Stimulated activated naive CD8-positive, alpha-beta T cell treated with anti-CD3 and anti-CD28 coated beads, Interleukin-15, amount 100 ng/mL, for 72 hours (primary cell): ENCODE measurements at regions not wholly inside any gene's neighbourhood (a gene's known extent, or its start where the extent isn't known, plus 50 kb on each side); places are given as distances from the start of the nearest gene placed in this dataset.

Experiments used
- ATAC-seq: fragments of 150-1000 bp; cut with Tn5 transposase; 2 replicates; pipeline ENCODE4 v1.10.0; 2021; ENCODE audit warnings: mild to moderate bottlenecking, moderate library complexity
- DNase-seq, 2 donors: peaks; one replicate each; pipeline ENCODE4 v3.0.0; 2021 to 2022
- H3K27ac Mint-ChIP-seq, 2 donors: one replicate each; pipeline ENCODE4 v1.8.0; 2022; ENCODE audit warnings: mild to moderate bottlenecking in 2 of 2, mixed read lengths in 2 of 2, moderate library complexity in 2 of 2
- H3K27me3 Mint-ChIP-seq: one replicate; pipeline ENCODE4 v1.8.0; 2022; ENCODE audit warnings: mixed read lengths
- H3K4me1 Mint-ChIP-seq: one replicate; pipeline ENCODE4 v1.8.0; 2022; ENCODE audit warnings: mild to moderate bottlenecking, mixed read lengths
- H3K4me3 Mint-ChIP-seq, 2 donors: one replicate each; pipeline ENCODE4 v1.8.0; 2022; ENCODE audit warnings: mild to moderate bottlenecking in 2 of 2, mixed read lengths in 2 of 2, moderate library complexity in 1 of 2
- H3K9me3 Mint-ChIP-seq, 2 donors: one replicate each; pipeline ENCODE4 v1.8.0; 2022; ENCODE audit warnings: mixed read lengths in 2 of 2

DNA sequence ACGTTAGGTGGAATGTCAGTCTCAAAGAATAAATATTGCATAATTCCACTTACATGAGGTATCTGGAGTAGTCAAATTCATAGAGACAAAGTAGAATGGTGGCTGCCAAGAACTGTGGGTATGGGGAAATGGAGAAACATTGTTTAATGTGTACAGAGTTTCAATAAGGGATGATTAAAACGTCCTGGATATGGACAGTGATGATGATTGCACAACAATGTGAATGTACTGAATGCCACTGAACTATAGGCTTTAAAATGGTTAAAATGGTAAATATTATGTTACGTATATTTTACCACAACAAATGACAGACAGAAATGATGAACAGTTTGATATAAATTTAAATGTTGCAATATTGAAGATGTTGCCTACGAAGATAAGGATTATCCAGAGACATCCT lies 602.0 kb upstream of the PKDCC start:
- Mint-ChIP-seq H3K9me3 (peaks cover 0 to 3% of the 10 kb centered on the region in 2 donors), H3K27me3 (no peaks in the 10 kb centered on the region), H3K4me3 (no peak overlapping the region), H3K4me1 (no peaks in the 10 kb centered on the region), H3K27ac (no peak overlapping the region)
- ATAC-seq (no peak), DNase-seq (no peak)

DNA sequence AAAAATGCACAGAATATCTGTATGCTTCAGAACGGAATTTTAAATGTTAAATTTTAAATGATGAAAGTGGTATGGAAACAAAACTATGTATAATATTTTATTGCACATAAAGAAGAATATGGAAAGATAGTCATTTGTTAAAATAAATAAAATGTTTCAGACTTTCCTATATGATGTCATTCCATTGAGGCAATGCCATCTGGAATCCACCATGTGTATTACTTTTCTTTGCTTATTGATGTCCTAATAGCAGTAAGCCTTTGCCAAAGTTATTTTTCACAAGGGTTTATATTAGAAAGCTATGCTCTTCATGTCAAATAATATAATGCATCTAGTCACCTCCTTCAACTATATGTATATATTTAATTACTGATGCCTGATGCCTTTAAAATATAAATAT lies 601.6 kb upstream of the PKDCC start:
- H3K9me3 Mint-ChIP-seq = peaks cover 0 to 3% of the 10 kb centered on the region in 2 donors
- no peaks in the 10 kb centered on the region for H3K27me3 Mint-ChIP-seq
- no peak overlapping the region for H3K27ac Mint-ChIP-seq
- DNase-seq = no peak
- no peak for ATAC-seq
- no peaks in the 10 kb centered on the region for H3K4me1 Mint-ChIP-seq
- H3K4me3 Mint-ChIP-seq = no peak overlapping the region

DNA sequence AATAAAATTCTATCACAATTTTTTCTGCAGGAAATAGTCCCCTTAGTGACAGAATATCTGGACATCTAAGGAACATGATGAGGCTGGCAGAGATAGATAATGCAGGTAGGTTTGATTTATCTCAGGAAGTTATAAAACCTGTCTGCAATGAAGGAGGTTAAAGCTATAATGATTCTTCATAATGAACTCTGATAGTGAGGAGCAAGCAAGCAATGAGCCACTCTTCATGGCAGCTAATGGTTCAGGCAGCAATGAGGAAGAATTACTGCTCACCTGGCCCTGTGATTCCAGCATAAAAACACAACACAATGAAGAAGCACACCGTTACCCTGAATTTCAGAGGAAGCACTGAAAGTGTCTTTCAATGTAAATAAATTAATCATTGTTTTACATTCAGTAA lies 599.6 kb upstream of the PKDCC start:
- no peak overlapping the region for H3K4me3 Mint-ChIP-seq
- ATAC-seq = no peak
- no peaks in the 10 kb centered on the region for H3K4me1 Mint-ChIP-seq
- peaks cover 0 to 2% of the 10 kb centered on the region in 2 donors for H3K9me3 Mint-ChIP-seq
- H3K27me3 Mint-ChIP-seq = no peaks in the 10 kb centered on the region
- DNase-seq = no peak
- no peak overlapping the region for H3K27ac Mint-ChIP-seq

DNA sequence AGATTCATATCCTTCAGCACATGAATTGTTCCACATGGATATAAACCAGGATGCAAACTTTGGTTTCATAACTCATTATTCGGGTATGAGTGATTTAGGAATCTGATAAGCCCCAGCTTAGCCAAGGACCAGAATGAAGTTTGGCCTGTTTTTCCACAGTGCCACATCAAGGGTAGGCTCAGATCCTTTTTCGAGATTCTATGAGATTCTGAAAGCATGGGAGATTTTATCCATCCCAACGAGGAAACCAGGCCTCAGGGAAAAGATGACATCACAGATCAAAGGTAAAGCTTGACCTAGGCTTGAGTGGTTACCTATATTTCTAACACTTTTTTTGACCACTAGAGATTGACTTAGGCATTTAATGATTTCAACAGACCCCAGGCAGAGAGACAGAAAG lies 590.8 kb upstream of the PKDCC start:
- ATAC-seq = no peak
- Mint-ChIP-seq H3K4me1 (no peaks in the 10 kb centered on the region), H3K4me3 (no peak overlapping the region), H3K27me3 (no peaks in the 10 kb centered on the region), H3K9me3 (peaks cover 0 to 4% of the 10 kb centered on the region in 2 donors), H3K27ac (no peak overlapping the region)
- no peak for DNase-seq

DNA sequence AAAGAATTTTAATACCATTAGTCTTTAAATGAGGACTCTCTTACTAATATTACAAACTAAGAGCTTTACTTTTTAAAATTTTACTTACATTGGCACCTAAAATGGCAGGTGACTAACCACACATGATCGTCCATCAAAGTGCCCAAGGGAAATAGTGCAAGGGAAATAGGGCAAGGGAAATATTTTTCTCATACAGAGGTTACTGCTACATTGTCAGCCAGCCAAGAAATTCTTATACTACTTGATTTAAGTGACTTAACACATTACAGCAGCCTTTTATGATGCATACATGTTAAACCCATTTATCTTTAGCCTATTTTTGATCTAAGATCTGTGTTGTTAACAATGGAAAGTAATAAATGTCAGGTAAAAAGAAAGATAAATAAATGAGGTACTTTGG lies 587.2 kb upstream of the PKDCC start:
- ATAC-seq (no peak), DNase-seq (no peak)
- no peak overlapping the region for H3K4me3 Mint-ChIP-seq
- H3K9me3 Mint-ChIP-seq = no peaks in the 10 kb centered on the region
- no peaks in the 10 kb centered on the region for H3K4me1 Mint-ChIP-seq
- no peak overlapping the region for H3K27ac Mint-ChIP-seq
- no peaks in the 10 kb centered on the region for H3K27me3 Mint-ChIP-seq

DNA sequence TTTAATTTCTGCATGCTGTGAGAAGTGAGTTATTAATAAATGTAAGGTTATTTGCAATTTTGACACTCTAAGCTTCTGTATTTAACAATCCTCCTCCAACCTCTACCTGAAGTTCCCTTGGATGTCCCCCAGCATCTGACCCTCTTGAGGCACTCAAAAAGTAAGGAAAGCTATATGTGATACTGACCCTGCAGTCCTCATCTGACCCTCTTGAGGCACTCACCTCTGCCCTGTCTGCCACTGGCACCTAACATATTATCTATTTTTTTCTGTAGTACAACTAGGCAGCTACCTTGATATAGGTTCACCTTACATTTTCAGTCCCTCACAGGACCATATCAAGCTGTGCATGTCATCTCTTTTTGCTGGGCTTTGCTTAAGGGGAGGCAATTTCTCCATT lies 583.4 kb upstream of the PKDCC start:
- Mint-ChIP-seq H3K4me3 (no peak overlapping the region), H3K4me1 (no peaks in the 10 kb centered on the region), H3K27ac (no peak overlapping the region), H3K9me3 (no peaks in the 10 kb centered on the region), H3K27me3 (no peaks in the 10 kb centered on the region)
- DNase-seq (no peak), ATAC-seq (peak; percentile 35)

DNA sequence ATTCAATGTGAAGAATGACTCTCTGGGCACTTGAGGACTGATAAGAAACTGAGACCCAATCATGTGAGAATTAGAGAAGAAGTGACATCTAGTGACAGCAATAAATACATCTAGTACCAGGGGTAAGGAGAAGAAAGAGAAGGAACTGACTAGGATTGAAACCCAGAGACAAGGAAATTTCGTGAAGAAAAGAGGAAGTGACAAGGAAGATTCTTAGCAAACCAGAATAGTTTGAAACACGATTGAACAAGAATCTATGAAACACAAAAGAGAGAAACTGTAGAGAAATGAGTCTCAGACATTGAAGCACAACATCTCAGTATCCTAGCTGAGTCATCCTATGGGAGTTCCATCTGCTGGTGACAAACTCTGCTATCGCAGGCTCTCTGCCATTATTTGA lies 571.9 kb upstream of the PKDCC start:
- no peak overlapping the region for H3K4me3 Mint-ChIP-seq
- no peak for DNase-seq
- ATAC-seq = no peak

DNA sequence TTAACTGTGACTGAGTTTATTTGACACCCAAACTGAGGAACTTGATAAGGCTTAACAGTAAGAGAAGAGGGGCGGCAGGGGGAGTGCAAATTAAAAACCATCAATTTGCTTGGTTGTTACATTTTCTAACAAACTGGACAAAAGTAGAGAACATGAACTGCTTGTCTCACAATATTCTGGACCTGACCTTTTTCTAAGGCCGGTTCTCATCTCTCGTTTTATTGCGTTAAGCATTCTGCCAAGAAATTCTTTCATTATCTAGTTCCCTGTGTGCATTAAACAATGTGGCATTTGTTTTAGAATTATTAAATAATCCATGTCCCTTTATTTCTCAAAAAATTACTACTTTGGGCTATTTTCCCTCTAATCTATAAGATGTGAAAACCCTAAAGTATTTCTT lies 565.2 kb upstream of the PKDCC start:
- DNase-seq (no peak), ATAC-seq (no peak)
- Mint-ChIP-seq H3K4me1 (no peaks in the 10 kb centered on the region), H3K9me3 (no peaks in the 10 kb centered on the region), H3K27me3 (no peaks in the 10 kb centered on the region), H3K4me3 (no peak overlapping the region), H3K27ac (no peak overlapping the region)

More for the DNA sequence above, 571.9 kb upstream of the PKDCC start:
- no peaks in the 10 kb centered on the region for H3K27me3 Mint-ChIP-seq
- H3K9me3 Mint-ChIP-seq = peaks cover 0 to 6% of the 10 kb centered on the region in 2 donors
- H3K4me1 Mint-ChIP-seq = no peaks in the 10 kb centered on the region
- no peak overlapping the region for H3K27ac Mint-ChIP-seq

DNA sequence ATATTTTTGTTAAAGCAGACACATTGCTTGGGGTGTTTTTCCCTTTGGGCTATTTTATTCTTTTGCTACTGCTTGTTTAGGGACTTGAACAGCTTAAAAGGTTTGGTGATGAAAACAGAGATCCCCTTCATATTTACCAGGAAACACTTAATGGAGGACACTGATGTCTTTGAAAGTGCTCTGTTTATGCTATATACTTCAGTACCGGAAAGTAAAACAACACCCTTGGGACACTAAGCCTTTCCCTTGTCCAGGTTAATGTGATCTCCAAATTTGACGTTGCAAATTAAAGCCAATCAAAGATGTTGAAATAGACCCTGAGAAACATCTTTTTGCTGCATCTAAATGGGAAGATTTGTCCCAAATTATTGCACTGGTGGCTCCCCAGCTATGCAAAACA lies 564.6 kb upstream of the PKDCC start:
- ATAC-seq = no peak
- no peaks in the 10 kb centered on the region for H3K27me3 Mint-ChIP-seq
- DNase-seq = no peak
- no peaks in the 10 kb centered on the region for H3K9me3 Mint-ChIP-seq
- no peak overlapping the region for H3K27ac Mint-ChIP-seq
- no peaks in the 10 kb centered on the region for H3K4me1 Mint-ChIP-seq
- H3K4me3 Mint-ChIP-seq = no peak overlapping the region

DNA sequence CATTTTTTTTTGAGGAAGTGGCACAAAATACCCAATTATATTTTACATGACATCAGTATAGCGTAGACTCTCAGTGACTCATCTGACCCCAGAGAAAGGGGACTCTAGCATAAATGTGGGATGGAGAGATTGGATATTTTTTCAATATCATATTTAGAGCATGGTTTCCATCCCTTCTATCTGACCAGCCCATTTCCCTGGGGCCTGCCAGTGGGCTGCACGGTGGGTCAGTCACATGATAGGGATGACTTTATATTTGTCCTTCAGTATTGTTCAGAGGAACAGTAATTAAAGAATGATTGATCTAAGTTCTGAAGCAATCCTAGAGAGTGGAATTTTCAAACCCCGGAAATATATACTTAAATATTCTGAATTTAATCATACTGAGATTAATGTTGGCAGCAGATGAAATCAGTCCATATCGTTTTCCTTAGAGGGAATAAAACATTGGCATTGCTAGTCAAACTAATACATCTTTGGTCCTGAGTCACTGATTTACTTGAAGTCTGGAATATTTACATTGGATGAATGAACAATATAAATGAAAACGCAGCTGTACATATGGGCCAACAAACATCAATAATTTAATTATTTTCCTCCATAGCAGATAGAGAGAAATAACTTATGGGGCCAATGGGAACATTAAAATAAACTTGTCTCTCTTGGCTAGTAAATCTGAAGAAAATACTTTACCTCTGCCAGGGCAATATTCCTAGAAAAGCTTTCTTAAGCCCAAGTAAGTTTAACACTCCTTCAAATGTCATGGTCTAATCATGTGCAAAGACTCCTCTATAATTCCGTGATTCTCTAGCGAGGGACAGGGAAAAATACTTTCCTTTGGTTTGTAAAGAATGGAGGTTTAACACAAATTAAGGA lies 563.6 kb upstream of the PKDCC start:
- Mint-ChIP-seq H3K4me3 (no peak overlapping the region), H3K9me3 (no peaks in the 10 kb centered on the region), H3K4me1 (no peaks in the 10 kb centered on the region), H3K27ac (no peak overlapping the region), H3K27me3 (no peaks in the 10 kb centered on the region)
- no peak for ATAC-seq
- DNase-seq = no peak

DNA sequence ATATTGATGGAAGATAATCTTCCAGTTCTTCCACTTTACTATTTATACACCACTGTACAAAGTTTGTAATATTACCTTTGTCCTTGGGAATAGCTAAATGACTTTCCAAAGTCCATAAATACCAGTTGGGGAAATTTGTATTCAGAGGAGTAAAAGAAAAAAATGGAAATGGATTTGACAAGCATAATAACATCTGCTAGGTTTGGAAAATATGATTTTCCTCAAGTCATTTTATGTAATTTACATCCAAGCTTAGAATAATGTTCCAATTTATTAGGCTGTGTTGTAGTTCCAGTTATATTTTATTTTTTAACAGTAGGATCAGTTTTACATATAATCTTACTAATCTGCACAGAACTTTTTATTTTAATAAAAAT lies 563.0 kb upstream of the PKDCC start:
- H3K27ac Mint-ChIP-seq = no peak overlapping the region
- ATAC-seq (no peak), DNase-seq (no peak)
- no peaks in the 10 kb centered on the region for H3K4me1 Mint-ChIP-seq
- H3K4me3 Mint-ChIP-seq = no peak overlapping the region
- H3K27me3 Mint-ChIP-seq = no peaks in the 10 kb centered on the region
- H3K9me3 Mint-ChIP-seq = no peaks in the 10 kb centered on the region

DNA sequence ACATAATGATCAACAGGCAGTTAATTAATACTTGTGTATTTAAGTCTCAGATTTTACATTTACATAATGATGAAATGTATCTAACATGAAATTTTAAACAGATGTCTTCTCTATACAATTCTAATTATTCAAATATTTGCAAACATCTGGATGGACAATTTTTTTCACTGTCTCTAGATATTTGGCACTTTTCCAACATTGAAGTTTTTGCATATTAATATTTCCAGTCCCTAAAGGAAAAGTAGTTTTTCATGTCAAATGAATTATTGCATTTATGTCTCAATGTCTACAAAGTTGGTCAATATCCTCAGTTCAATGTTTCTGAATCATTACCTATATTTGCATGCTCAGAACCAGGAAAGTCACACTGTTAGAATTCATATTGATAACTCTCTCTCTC lies 560.9 kb upstream of the PKDCC start:
- H3K9me3 Mint-ChIP-seq = no peaks in the 10 kb centered on the region
- ATAC-seq (no peak), DNase-seq (no peak)
- H3K4me3 Mint-ChIP-seq = no peak overlapping the region
- no peaks in the 10 kb centered on the region for H3K27me3 Mint-ChIP-seq
- no peaks in the 10 kb centered on the region for H3K4me1 Mint-ChIP-seq
- no peak overlapping the region for H3K27ac Mint-ChIP-seq

DNA sequence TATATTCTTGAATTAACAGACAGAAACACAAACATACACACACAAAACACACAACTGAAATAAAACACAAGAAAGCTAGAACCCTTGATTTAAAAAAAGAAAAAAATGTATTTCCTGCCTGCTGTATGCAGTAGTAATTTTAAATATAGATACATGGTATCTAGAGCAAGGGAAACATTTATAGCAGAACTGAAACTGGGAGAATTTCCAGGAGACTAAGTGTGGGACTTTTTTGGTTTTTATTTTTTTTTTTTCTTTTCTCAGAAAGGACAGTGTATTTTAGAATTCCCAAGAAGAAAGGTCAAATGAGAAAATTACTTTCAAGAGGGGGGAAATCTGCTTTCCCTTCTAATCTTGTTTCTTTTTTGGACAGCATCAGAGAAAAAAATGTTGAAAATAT lies 558.9 kb upstream of the PKDCC start:
- Mint-ChIP-seq H3K9me3 (peaks cover 6% of the 10 kb centered on the region in 2 donors), H3K4me3 (no peak overlapping the region)

DNA sequence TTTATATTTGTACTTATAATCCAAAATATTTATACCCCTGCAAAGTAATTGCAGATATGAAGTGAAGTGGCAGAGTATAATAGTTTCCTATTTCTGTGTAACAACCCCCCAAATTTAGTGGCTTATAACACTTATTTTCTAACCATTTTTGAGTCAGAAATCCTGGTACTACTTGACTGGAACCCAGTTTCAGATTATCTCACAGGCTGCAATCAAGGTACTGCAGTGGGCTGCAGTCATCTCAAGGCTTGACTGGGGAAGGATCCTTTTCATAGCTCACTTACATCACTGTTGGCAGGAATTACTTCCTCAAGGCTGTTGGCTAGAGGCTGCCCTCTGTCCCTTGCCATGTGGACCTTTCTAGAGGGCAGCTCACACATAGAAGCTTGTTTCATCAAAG lies 558.2 kb upstream of the PKDCC start:
- H3K4me1 Mint-ChIP-seq = no peaks in the 10 kb centered on the region
- H3K9me3 Mint-ChIP-seq = peaks cover 13% of the 10 kb centered on the region in 2 donors
- H3K4me3 Mint-ChIP-seq = no peak overlapping the region
- no peaks in the 10 kb centered on the region for H3K27me3 Mint-ChIP-seq
- ATAC-seq (no peak), DNase-seq (no peak)
- no peak overlapping the region for H3K27ac Mint-ChIP-seq

More for the DNA sequence above, 558.9 kb upstream of the PKDCC start:
- Mint-ChIP-seq H3K4me1 (no peaks in the 10 kb centered on the region), H3K27me3 (no peaks in the 10 kb centered on the region), H3K27ac (no peak overlapping the region)
- DNase-seq = no peak
- ATAC-seq = no peak

DNA sequence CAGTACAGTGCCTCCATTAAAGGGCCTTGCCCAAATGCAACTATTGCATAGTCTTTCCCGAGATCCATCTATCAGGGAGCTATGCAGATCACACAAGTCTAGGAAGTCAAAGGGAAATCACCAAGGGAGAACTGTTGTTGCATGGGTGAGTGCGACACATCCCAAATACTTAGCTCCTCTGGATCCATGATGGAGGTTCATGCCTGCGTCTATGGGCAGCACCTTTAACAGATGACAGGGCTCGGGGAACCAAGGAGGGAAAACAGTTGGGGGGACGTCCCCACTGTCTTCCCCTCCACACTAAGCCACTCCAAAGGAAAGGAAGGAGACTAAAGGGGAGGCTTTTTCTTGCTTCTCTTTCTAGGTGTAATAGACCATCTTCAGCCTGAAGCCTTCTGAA lies 552.8 kb upstream of the PKDCC start:
- H3K4me1 Mint-ChIP-seq = no peaks in the 10 kb centered on the region
- no peak overlapping the region for H3K4me3 Mint-ChIP-seq
- H3K27ac Mint-ChIP-seq = no peak overlapping the region
- ATAC-seq (no peak), DNase-seq (peak in 1 of 2 donors; percentile 2)
- H3K27me3 Mint-ChIP-seq = no peaks in the 10 kb centered on the region
- H3K9me3 Mint-ChIP-seq = peaks cover 29 to 40% of the 10 kb centered on the region in 2 donors

DNA sequence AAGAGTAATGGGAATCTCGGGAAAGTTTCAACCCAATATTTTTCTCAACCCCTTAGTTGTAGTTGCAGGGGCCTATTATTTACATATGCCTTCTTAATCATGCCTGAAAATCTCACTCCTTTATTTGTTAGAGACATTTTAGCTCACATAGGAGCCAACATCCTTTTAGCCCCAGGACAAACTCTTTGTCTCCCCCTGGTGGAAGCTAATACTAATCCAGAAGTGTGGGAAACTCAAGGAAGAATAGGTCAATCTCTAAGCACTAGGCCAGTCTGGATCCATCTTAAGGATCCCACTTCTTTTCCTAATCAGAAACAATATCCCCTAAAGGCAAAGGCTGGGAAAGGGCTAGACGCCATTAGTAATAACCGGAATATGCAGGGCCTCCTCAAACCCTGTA lies 550.9 kb upstream of the PKDCC start:
- H3K9me3 Mint-ChIP-seq = peaks cover 38 to 57% of the 10 kb centered on the region in 2 donors

DNA sequence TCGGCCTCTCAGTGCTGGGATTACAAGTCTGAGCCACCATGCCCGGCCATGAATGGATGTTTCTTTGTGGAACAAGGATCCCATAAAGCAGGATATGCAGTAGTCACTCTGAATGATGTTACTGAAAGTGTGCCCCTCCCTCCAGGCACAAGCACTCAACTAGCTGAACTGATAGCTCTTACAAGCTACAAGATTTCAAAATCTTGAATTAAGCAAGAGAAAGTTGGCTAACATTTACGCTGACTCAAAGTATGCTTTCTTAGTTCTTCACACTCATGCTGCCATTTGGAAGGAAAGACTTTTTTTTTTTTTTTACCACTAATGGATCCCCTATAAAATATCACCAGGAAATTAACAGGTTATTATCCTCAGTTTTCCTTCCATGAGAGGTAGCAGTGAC lies 549.0 kb upstream of the PKDCC start:
- H3K4me3 Mint-ChIP-seq = no peak overlapping the region

More for the DNA sequence above, 550.9 kb upstream of the PKDCC start:
- DNase-seq = no peak
- ATAC-seq = no peak
- H3K4me3 Mint-ChIP-seq = no peak overlapping the region
- H3K27me3 Mint-ChIP-seq = no peaks in the 10 kb centered on the region
- H3K27ac Mint-ChIP-seq = no peak overlapping the region
- H3K4me1 Mint-ChIP-seq = no peaks in the 10 kb centered on the region

More for the DNA sequence above, 549.0 kb upstream of the PKDCC start:
- Mint-ChIP-seq H3K9me3 (peaks cover 33 to 53% of the 10 kb centered on the region in 2 donors), H3K27me3 (no peaks in the 10 kb centered on the region), H3K27ac (no peak overlapping the region), H3K4me1 (no peaks in the 10 kb centered on the region)
- ATAC-seq = no peak
- no peak for DNase-seq
